ENCODE measurements at regions not wholly inside any gene's neighbourhood (a gene's known extent, or its start where the extent isn't known, plus 50 kb on each side); places are given as distances from the start of the nearest gene placed in this dataset.
"Not testable (repeated sequence)": the region's sequence is repeated elsewhere in the genome, so short reads cannot be mapped to it uniquely, and the experiment has no call there.

DNA sequence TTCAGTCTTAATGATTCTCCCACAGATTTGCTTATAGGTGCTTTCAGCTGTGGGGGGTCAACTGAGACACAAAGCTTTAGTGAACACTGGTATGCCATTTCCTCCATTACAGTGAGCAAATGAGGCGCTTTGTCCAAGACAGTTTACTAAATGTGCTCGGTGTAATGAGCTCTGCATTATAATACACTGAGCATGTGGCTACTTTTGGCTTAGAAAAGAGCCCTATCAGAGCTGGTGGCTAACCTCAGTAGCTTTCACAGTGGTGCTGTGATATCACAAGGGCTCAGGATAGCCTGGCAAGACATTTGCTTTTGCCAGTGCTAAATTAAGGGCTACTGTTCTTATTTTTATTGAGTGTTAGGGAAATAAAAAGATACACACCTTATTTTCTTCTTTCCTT is 749.7 kb upstream of the ARPP21 start:
- Mint-ChIP-seq H3K27ac (ENCODE audit: low read depth, unreplicated experiment) (no peak overlapping the region), H3K27me3 (ENCODE audit: insufficient read depth, unreplicated experiment) (no peaks in the 10 kb centered on the region), H3K4me1 (ENCODE audit: insufficient read depth, unreplicated experiment) (peaks cover 5% of the 10 kb centered on the region), H3K36me3 (ENCODE audit: insufficient read depth, unreplicated experiment) (no peaks in the 10 kb centered on the region), H3K4me3 (ENCODE audit: unreplicated experiment) (no peak overlapping the region), H3K9me3 (ENCODE audit: unreplicated experiment) (peaks cover 6% of the 10 kb centered on the region)
- ChIA-PET CTCF (no interaction called here), POLR2A (no interaction called here)
- no TSS peak for BruUV-seq (replicated peaks)
- intact Hi-C loops (cut with micrococcal nuclease), result no loop called here
- TF ChIP-seq, protein P1, sequence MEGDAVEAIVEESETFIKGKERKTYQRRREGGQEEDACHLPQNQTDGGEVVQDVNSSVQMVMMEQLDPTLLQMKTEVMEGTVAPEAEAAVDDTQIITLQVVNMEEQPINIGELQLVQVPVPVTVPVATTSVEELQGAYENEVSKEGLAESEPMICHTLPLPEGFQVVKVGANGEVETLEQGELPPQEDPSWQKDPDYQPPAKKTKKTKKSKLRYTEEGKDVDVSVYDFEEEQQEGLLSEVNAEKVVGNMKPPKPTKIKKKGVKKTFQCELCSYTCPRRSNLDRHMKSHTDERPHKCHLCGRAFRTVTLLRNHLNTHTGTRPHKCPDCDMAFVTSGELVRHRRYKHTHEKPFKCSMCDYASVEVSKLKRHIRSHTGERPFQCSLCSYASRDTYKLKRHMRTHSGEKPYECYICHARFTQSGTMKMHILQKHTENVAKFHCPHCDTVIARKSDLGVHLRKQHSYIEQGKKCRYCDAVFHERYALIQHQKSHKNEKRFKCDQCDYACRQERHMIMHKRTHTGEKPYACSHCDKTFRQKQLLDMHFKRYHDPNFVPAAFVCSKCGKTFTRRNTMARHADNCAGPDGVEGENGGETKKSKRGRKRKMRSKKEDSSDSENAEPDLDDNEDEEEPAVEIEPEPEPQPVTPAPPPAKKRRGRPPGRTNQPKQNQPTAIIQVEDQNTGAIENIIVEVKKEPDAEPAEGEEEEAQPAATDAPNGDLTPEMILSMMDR (IDR thresholded peaks at IDR 0.05; ENCODE audit: unreplicated experiment), result no peak
- no peak for DNase-seq (ENCODE audit: unreplicated experiment)

DNA sequence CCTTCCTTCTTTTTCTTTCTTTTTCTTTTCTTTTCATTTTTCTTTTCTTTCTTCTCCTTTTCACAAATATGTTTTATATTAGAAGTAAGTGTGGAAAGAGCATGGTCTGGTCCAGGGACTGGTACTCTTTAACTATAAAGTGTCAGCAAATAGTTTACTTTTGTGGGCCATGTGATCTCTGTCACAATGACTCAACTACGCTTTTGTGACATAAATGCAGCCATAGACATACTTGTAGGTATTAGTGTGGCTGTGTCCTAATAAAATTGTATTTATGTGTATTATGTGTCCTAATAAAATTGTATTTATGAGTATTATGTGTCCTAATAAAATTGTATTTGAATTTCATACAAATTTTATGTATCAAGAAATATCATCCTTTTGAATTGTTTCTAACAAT is 749.1 kb upstream of the ARPP21 start:
- intact Hi-C loops (cut with micrococcal nuclease), result no loop called here
- no TSS peak for BruUV-seq (replicated peaks)

DNA sequence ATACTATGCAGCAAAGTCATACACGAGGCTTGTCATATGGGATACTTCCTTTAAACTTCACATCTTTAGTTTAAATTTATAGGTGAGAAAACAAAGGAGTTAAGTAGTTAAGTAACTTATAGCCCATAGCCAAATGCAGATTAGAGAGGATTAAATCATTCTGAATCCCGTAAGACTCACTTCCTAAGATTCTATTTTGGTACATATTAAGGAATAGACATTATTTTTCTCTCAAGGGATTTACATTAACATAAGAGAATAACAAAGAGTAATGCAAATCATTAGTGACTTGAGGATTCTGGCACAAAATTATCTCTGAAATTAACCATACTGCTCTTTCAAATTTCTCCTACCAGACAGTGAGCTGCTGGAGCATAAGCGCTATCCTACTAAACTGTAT is 747.4 kb upstream of the ARPP21 start:
- ChIA-PET POLR2A (no interaction called here), CTCF (interaction anchor here (0.6 kb wide), 1 partner anchor 9 kb away, joined by 3 read pairs; no protein-coding TSS in a partner anchor)
- Mint-ChIP-seq H3K27me3 (ENCODE audit: insufficient read depth, unreplicated experiment) (no peaks in the 10 kb centered on the region), H3K9me3 (ENCODE audit: unreplicated experiment) (peaks cover 6% of the 10 kb centered on the region), H3K36me3 (ENCODE audit: insufficient read depth, unreplicated experiment) (no peaks in the 10 kb centered on the region), H3K27ac (ENCODE audit: low read depth, unreplicated experiment) (no peak overlapping the region), H3K4me1 (ENCODE audit: insufficient read depth, unreplicated experiment) (peaks cover 5% of the 10 kb centered on the region), H3K4me3 (ENCODE audit: unreplicated experiment) (no peak overlapping the region)
- no peak for DNase-seq (ENCODE audit: unreplicated experiment)
- no TSS peak for BruUV-seq (replicated peaks)
- intact Hi-C loops (cut with micrococcal nuclease), result no loop called here
- TF ChIP-seq, protein P1 (IDR thresholded peaks at IDR 0.05; ENCODE audit: unreplicated experiment), result no peak

More for the DNA sequence above, 749.1 kb upstream of the ARPP21 start:
- CTCF ChIA-PET, result no interaction called here
- no peaks in the 10 kb centered on the region for H3K36me3 Mint-ChIP-seq (ENCODE audit: insufficient read depth, unreplicated experiment)
- POLR2A ChIA-PET, result no interaction called here
- no peak for DNase-seq (ENCODE audit: unreplicated experiment)
- H3K27me3 Mint-ChIP-seq (ENCODE audit: insufficient read depth, unreplicated experiment), result no peaks in the 10 kb centered on the region
- H3K9me3 Mint-ChIP-seq (ENCODE audit: unreplicated experiment), result peaks cover 6% of the 10 kb centered on the region
- H3K27ac Mint-ChIP-seq (ENCODE audit: low read depth, unreplicated experiment), result no peak overlapping the region
- H3K4me3 Mint-ChIP-seq (ENCODE audit: unreplicated experiment), result no peak overlapping the region
- TF ChIP-seq, protein P1 (IDR thresholded peaks at IDR 0.05; ENCODE audit: unreplicated experiment), result no peak
- H3K4me1 Mint-ChIP-seq (ENCODE audit: insufficient read depth, unreplicated experiment), result peaks cover 5% of the 10 kb centered on the region

DNA sequence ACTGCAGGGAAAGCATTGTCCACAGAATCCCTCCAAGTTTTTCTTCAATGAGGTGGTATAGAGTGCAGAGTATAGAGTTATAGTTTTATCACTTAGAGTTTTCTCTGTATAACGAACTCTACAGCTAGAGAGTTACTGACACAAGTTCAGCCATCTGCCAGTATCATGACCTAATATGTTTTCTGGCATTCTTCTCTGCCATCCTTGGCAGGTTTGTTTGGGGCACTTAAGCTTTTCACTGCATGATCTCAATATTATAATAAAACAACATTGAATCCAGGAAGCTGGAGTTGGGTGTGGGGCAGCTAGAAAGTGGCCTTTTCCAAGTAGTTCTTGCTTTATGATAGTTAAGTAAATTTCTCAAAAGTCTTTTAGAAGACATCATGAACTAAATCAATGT is 743.5 kb upstream of the ARPP21 start:
- no peak for DNase-seq (ENCODE audit: unreplicated experiment)
- no peaks in the 10 kb centered on the region for H3K27me3 Mint-ChIP-seq (ENCODE audit: insufficient read depth, unreplicated experiment)
- ChIA-PET POLR2A (no interaction called here), CTCF (no interaction called here)
- no TSS peak for BruUV-seq (replicated peaks)
- no peak overlapping the region for H3K27ac Mint-ChIP-seq (ENCODE audit: low read depth, unreplicated experiment)
- peaks cover 6% of the 10 kb centered on the region for H3K9me3 Mint-ChIP-seq (ENCODE audit: unreplicated experiment)
- intact Hi-C loops (cut with micrococcal nuclease), result no loop called here
- TF ChIP-seq, protein P1 (IDR thresholded peaks at IDR 0.05; ENCODE audit: unreplicated experiment), result no peak
- no peak overlapping the region for H3K4me3 Mint-ChIP-seq (ENCODE audit: unreplicated experiment)
- no peaks in the 10 kb centered on the region for H3K36me3 Mint-ChIP-seq (ENCODE audit: insufficient read depth, unreplicated experiment)
- peaks cover 5% of the 10 kb centered on the region for H3K4me1 Mint-ChIP-seq (ENCODE audit: insufficient read depth, unreplicated experiment)

DNA sequence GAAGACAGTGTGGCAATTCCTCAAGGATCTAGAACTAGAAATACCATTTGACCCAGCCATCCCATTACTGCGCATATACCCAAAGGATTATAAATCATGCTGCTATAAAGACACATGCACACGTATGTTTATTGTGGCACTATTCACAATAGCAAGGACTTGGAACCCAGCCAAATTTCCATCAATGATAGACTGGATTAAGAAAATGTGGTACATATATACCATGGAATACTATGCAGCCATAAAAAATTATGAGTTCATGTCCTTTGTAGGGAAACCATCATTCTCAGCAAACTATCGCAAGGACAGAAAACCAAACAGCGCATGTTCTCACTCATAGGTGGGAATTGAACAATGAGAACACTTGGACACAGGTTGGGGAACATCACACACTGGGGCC is 729.6 kb upstream of the ARPP21 start:
- H3K4me3 Mint-ChIP-seq (ENCODE audit: unreplicated experiment); H3K9me3 Mint-ChIP-seq (ENCODE audit: unreplicated experiment); intact Hi-C loops (cut with micrococcal nuclease); H3K36me3 Mint-ChIP-seq (ENCODE audit: insufficient read depth, unreplicated experiment); POLR2A ChIA-PET; H3K27ac Mint-ChIP-seq (ENCODE audit: low read depth, unreplicated experiment); H3K27me3 Mint-ChIP-seq (ENCODE audit: insufficient read depth, unreplicated experiment); H3K4me1 Mint-ChIP-seq (ENCODE audit: insufficient read depth, unreplicated experiment); DNase-seq (ENCODE audit: unreplicated experiment); BruUV-seq (replicated peaks); CTCF ChIA-PET: not testable (repeated sequence)
